Smooth muscle cell (in vitro differentiated cells): ENCODE measurements at regions not wholly inside any gene's neighbourhood (a gene's known extent, or its start where the extent isn't known, plus 50 kb on each side); places are given as distances from the start of the nearest gene placed in this dataset.

Experiments
- DNase-seq: peaks from one replicate; lab custom pipeline; 2025; ENCODE audit not compliant: unreplicated experiment; lab: John Stamatoyannopoulos, UW
- H2AFZ ChIP-seq: fragments of 200-600 bp; sonication (generic); 2 replicates; pipeline ENCODE4 v1.6.0; 2016; ENCODE audit warnings: antibody characterized with exemption, low read depth, mild to moderate bottlenecking
- H3F3A ChIP-seq: fragments of 200-600 bp; sonication (generic); 2 replicates; pipeline ENCODE4 v1.6.0; 2017; ENCODE audit warnings: antibody characterized with exemption, low read depth
- H3K27ac ChIP-seq: fragments of 200-600 bp; sonication (generic); 2 replicates; pipeline ENCODE4 v1.5.1; 2016; ENCODE audit warnings: low read depth, mild to moderate bottlenecking
- H3K27me3 ChIP-seq: fragments of 200-600 bp; sonication (generic); 2 replicates; pipeline ENCODE4 v1.6.1; 2016; ENCODE audit warnings: low read depth, mild to moderate bottlenecking
- H3K36me3 ChIP-seq: fragments of 200-600 bp; sonication (generic); 2 replicates; pipeline ENCODE4 v1.5.1; 2016; ENCODE audit warnings: low read depth
- H3K4me1 ChIP-seq: fragments of 200-600 bp; sonication (generic); 2 replicates; pipeline ENCODE4 v1.5.1; 2016; ENCODE audit warnings: low read depth
- H3K4me2 ChIP-seq: fragments of 200-600 bp; sonication (generic); 2 replicates; pipeline ENCODE4 v1.6.0; 2016; ENCODE audit warnings: mild to moderate bottlenecking
- H3K4me3 ChIP-seq: fragments of 200-600 bp; sonication (generic); 2 replicates; pipeline ENCODE4 v1.5.1; 2016; ENCODE audit warnings: mild to moderate bottlenecking
- H3K79me2 ChIP-seq: fragments of 200-600 bp; sonication (generic); 2 replicates; pipeline ENCODE4 v1.6.0; 2016; ENCODE audit warnings: low read depth, mild to moderate bottlenecking
- H3K9ac ChIP-seq: fragments of 200-600 bp; sonication (generic); 2 replicates; pipeline ENCODE4 v1.6.0; 2016; ENCODE audit warnings: low read depth
- H3K9me3 ChIP-seq: fragments of 200-600 bp; sonication (generic); replicated peaks from 2 replicates; pipeline ENCODE4 v1.5.1; 2016; ENCODE audit warnings: low read depth
- H4K20me1 ChIP-seq: fragments of 200-600 bp; sonication (generic); 2 replicates; pipeline ENCODE4 v1.6.0; 2016; ENCODE audit warnings: low read depth
- CTCF ChIP-seq: fragments of 200-600 bp; sonication (generic); IDR thresholded peaks from 2 replicates; pipeline ENCODE4 v1.5.1; 2017; ENCODE audit warnings: borderline replicate concordance, mild to moderate bottlenecking, antibody characterized with exemption; ENCODE audit not compliant: insufficient read depth, poor library complexity, severe bottlenecking
- WGBS: methylation state at CpG from one replicate; pipeline ENCODE4 v1.1.7; 2016; ENCODE audit warnings: low lambda C conversion rate; 5-methylcytosine and 5-hydroxymethylcytosine counted together

GRCh38 chr5:88519066-88519465 is 250.4 kb upstream of the TMEM161B start:
- Histone ChIP-seq H3F3A (no peaks in the 10 kb centered on the region), H3K27me3 (peaks cover 13% of the 10 kb centered on the region), H3K4me3 (no peak overlapping the region), H4K20me1 (no peaks in the 10 kb centered on the region), H3K79me2 (no peaks in the 10 kb centered on the region), H3K9me3 (no peaks in the 10 kb centered on the region), H3K9ac (no peak overlapping the region), H3K27ac (no peak overlapping the region), H3K4me2 (peak overlapping the region; percentile 60), H3K36me3 (no peaks in the 10 kb centered on the region), H2AFZ (no peak overlapping the region), H3K4me1 (no peaks in the 10 kb centered on the region)
- TF ChIP-seq CTCF, result no peak
- DNase-seq, result no peak

GRCh38 chr5:88518131-88519016 is 249.7 kb upstream of the TMEM161B start:
- 30% methylated on average over 4 of the region's 4 CpGs for WGBS
- H3F3A ChIP-seq, result no peaks in the 10 kb centered on the region
- H3K4me2 ChIP-seq, result peak overlapping the region; percentile 60
- no peak overlapping the region for H3K4me3 ChIP-seq
- no peaks in the 10 kb centered on the region for H3K36me3 ChIP-seq
- DNase-seq, result no peak
- H3K27ac ChIP-seq, result peak overlapping the region; percentile 62
- no peaks in the 10 kb centered on the region for H3K4me1 ChIP-seq
- no peak for TF ChIP-seq CTCF
- no peak overlapping the region for H3K9ac ChIP-seq
- no peaks in the 10 kb centered on the region for H3K79me2 ChIP-seq
- no peak overlapping the region for H2AFZ ChIP-seq
- H3K27me3 ChIP-seq, result peaks cover 19% of the 10 kb centered on the region
- no peaks in the 10 kb centered on the region for H3K9me3 ChIP-seq
- no peaks in the 10 kb centered on the region for H4K20me1 ChIP-seq

- Histone ChIP-seq H2AFZ (no peak overlapping the region), H3K9me3 (no peaks in the 10 kb centered on the region), H3K36me3 (no peaks in the 10 kb centered on the region), H3K27ac (peak overlapping the region; percentile 31), H3F3A (no peaks in the 10 kb centered on the region), H3K4me2 (peak overlapping the region; percentile 55), H3K4me3 (no peak overlapping the region), H3K27me3 (peaks cover 40% of the 10 kb centered on the region), H3K79me2 (no peaks in the 10 kb centered on the region), H3K4me1 (no peaks in the 10 kb centered on the region), H4K20me1 (no peaks in the 10 kb centered on the region), H3K9ac (no peak overlapping the region)
- 27% methylated on average over 11 of the region's 11 CpGs for WGBS
- no peak for TF ChIP-seq CTCF
- DNase-seq, result no peak
These were observed 247.5 kb upstream of the TMEM161B start for GRCh38 chr5:88515881-88516819.
